ENCODE measurements at regions not wholly inside any gene's neighbourhood (a gene's known extent, or its start where the extent isn't known, plus 50 kb on each side); places are given as distances from the start of the nearest gene placed in this dataset.

GRCh38 chr15:62889734-62890505 is 152.6 kb upstream of the TPM1 start:
- no peak for DNase-seq (ENCODE audit: low read depth, low spot score)
- no peak overlapping the region for H3K4me2 ChIP-seq (ENCODE audit: control insufficient read depth, extremely low read depth, insufficient read depth, low read depth, low read length)
- H2AFZ ChIP-seq (ENCODE audit: control insufficient read depth, low read length) = no peak overlapping the region

GRCh38 chr15:62894322-62895085 is 148.0 kb upstream of the TPM1 start:
- Histone ChIP-seq H3K79me2 (ENCODE audit: control insufficient read depth, insufficient read depth, low read length) (no peaks in the 10 kb centered on the region), H3K4me2 (ENCODE audit: control insufficient read depth, extremely low read depth, insufficient read depth, low read depth, low read length) (no peak overlapping the region), H3K4me3 (ENCODE audit: control insufficient read depth in 2 of 3, extremely low read depth in 1 of 3, insufficient read depth in 2 of 3, low read depth in 1 of 3, low read length in 3 of 3) (no peak overlapping the region), H3K9ac (ENCODE audit: control insufficient read depth, extremely low read depth, insufficient read depth, low read length) (no peak overlapping the region), H4K20me1 (ENCODE audit: control insufficient read depth, extremely low read depth, insufficient read depth, low read length) (no peaks in the 10 kb centered on the region), H3K4me1 (ENCODE audit: control insufficient read depth, extremely low read depth, insufficient read depth, low read length) (peaks cover 28% of the 10 kb centered on the region), H3K27me3 (ENCODE audit: control insufficient read depth, extremely low read depth, insufficient read depth, low read length) (no peaks in the 10 kb centered on the region), H3K9me3 (ENCODE audit: control insufficient read depth, low read depth, low read length) (no peaks in the 10 kb centered on the region), H3K9me1 (ENCODE audit: control insufficient read depth, extremely low read depth, insufficient read depth, low read length) (no peaks in the 10 kb centered on the region), H3K27ac (ENCODE audit: control insufficient read depth, insufficient read depth, low read length) (no peak overlapping the region), H3K36me3 (ENCODE audit: control insufficient read depth in 2 of 2, extremely low read depth in 1 of 2, insufficient read depth in 2 of 2, low read length in 2 of 2) (no peaks in the 10 kb centered on the region), H2AFZ (ENCODE audit: control insufficient read depth, low read length) (no peak overlapping the region)
- TF ChIP-seq CTCF (optimal IDR thresholded peaks at IDR 0.05 in 1 of 3, IDR thresholded peaks at IDR 0.05 in 1 of 3, conservative IDR thresholded peaks at IDR 0.05 in 1 of 3; ENCODE audit: extremely low read depth in 1 of 3, insufficient read depth in 2 of 3, low read length in 3 of 3) (no peak), EZH2 (IDR thresholded peaks at IDR 0.05; ENCODE audit: low read length) (no peak)
- no peak for DNase-seq (ENCODE audit: low read depth, low spot score)
- no peak for FAIRE-seq
- dilution Hi-C loops (cut with MboI; ENCODE audit: extremely low pct_ligation_motif_present, low sequenced_read_pairs) = no loop called here

More at GRCh38 chr15:62889734-62890505, 152.6 kb upstream of the TPM1 start:
- Histone ChIP-seq H3K9me3 (ENCODE audit: control insufficient read depth, low read depth, low read length) (no peaks in the 10 kb centered on the region), H3K9ac (ENCODE audit: control insufficient read depth, extremely low read depth, insufficient read depth, low read length) (no peak overlapping the region), H3K27me3 (ENCODE audit: control insufficient read depth, extremely low read depth, insufficient read depth, low read length) (no peaks in the 10 kb centered on the region), H3K4me3 (ENCODE audit: control insufficient read depth in 2 of 3, extremely low read depth in 1 of 3, insufficient read depth in 2 of 3, low read depth in 1 of 3, low read length in 3 of 3) (no peak overlapping the region), H3K79me2 (ENCODE audit: control insufficient read depth, insufficient read depth, low read length) (no peaks in the 10 kb centered on the region), H3K36me3 (ENCODE audit: control insufficient read depth in 2 of 2, extremely low read depth in 1 of 2, insufficient read depth in 2 of 2, low read length in 2 of 2) (no peaks in the 10 kb centered on the region), H3K27ac (ENCODE audit: control insufficient read depth, insufficient read depth, low read length) (no peak overlapping the region), H3K9me1 (ENCODE audit: control insufficient read depth, extremely low read depth, insufficient read depth, low read length) (no peaks in the 10 kb centered on the region), H4K20me1 (ENCODE audit: control insufficient read depth, extremely low read depth, insufficient read depth, low read length) (no peaks in the 10 kb centered on the region), H3K4me1 (ENCODE audit: control insufficient read depth, extremely low read depth, insufficient read depth, low read length) (peaks cover 9% of the 10 kb centered on the region)
- no peak for FAIRE-seq
- dilution Hi-C loops (cut with MboI; ENCODE audit: extremely low pct_ligation_motif_present, low sequenced_read_pairs) = no loop called here
- TF ChIP-seq CTCF (optimal IDR thresholded peaks at IDR 0.05 in 1 of 3, IDR thresholded peaks at IDR 0.05 in 1 of 3, conservative IDR thresholded peaks at IDR 0.05 in 1 of 3; ENCODE audit: extremely low read depth in 1 of 3, insufficient read depth in 2 of 3, low read length in 3 of 3) (no peak), EZH2 (IDR thresholded peaks at IDR 0.05; ENCODE audit: low read length) (no peak)

Measured in keratinocyte (primary cell).